Umbilical cord (tissue), 1 donor: ENCODE measurements at regions not wholly inside any gene's neighbourhood (a gene's known extent, or its start where the extent isn't known, plus 50 kb on each side); places are given as distances from the start of the nearest gene placed in this dataset.
A peak's percentile ranks its signal among the peaks of the same experiment; 100 is the strongest.

Source experiments
- DNase-seq: peaks from one replicate; pipeline ENCODE4 v3.0.0-alpha.2; 2015; ENCODE audit warnings: low spot score

- DNase-seq = peak; percentile 40
Observed at GRCh38 chr2:161102770-161103450, 57.3 kb upstream of the TANK start.

- DNase-seq = no peak
Observed at GRCh38 chr2:161103451-161103831, 56.8 kb upstream of the TANK start.

GRCh38 chr2:161104054-161104553 is 56.1 kb upstream of the TANK start:
- no peak for DNase-seq

GRCh38 chr2:161107265-161107664 is 53.0 kb upstream of the TANK start:
- no peak for DNase-seq
